HG03039 (cell line): ENCODE measurements at regions not wholly inside any gene's neighbourhood (a gene's known extent, or its start where the extent isn't known, plus 50 kb on each side); places are given as distances from the start of the nearest gene placed in this dataset.

Experiments
- ATAC-seq: cut with Tn5 transposase; IDR thresholded peaks from one replicate; pipeline ENCODE4 v1.9.1; 2021; ENCODE audit warnings: mild to moderate bottlenecking, moderate library complexity; ENCODE audit not compliant: unreplicated experiment

GRCh38 chr1:222301652-222302051 is 246.3 kb downstream of the HHIPL2 start:
- ATAC-seq, result no peak

- ATAC-seq, result no peak
These were observed 248.4 kb downstream of the HHIPL2 start for GRCh38 chr1:222299524-222299923.

DNA sequence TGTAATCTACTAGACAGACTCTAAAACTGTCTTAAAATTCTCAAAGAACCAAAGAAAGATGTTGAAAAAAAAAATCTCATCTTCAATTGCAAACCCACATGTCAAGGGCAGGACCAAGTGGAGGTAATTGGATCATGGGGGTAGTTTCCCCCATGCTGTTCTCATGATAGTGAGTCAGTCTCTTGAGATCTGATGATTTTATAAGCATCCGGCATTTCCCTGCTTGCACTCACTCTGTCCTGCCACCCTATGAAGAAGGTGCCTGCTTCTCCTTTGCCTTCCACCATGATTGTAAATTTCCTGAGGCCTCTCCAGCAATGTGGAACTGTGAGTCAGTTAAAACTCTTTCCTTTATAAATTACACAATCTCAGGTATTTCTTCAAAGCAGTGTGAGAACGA is 257.0 kb downstream of the HHIPL2 start:
- ATAC-seq, result no peak

DNA sequence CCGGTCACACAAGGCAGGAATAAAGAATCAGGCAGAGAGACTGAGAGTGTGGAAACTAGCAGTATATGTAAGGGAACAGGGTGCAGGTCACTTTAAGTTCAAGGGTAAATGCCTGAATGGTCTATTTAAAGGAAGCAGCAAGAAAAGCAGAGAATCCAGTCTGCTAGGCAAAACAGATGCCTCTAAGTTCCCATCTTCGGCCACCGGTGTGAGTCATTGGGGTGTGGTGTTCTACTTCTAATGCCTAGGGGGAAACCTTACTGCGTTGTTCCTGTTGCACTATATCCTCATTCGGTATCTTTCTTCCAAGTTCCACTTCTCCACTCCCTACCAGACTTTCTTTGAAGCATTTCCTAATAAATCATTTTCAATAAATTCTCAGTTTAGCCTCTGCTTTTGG is 259.9 kb downstream of the HHIPL2 start:
- ATAC-seq, result no peak

- no peak for ATAC-seq
These were observed 261.9 kb downstream of the HHIPL2 start for GRCh38 chr1:222286011-222286410.

- ATAC-seq, result no peak
These were observed 262.4 kb downstream of the HHIPL2 start for GRCh38 chr1:222285526-222285925.

DNA sequence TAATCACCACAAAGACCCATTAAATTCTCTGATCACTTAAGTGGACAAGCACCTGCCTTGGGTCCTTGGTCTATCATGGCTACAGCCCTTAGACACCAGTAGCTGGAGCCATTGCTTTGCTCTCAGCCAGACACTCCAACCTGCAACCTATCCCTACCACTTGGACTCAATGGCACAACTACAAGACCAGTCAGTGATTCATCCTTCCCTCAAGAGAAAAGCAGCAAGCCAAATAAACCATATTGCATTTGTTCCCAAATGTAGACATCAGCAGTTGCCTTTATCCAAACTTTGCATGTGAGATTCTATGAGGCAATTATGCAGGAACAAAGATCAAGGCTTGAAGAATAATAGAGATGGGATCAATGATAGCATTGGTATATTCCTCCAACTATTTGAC is 263.4 kb downstream of the HHIPL2 start:
- no peak for ATAC-seq

DNA sequence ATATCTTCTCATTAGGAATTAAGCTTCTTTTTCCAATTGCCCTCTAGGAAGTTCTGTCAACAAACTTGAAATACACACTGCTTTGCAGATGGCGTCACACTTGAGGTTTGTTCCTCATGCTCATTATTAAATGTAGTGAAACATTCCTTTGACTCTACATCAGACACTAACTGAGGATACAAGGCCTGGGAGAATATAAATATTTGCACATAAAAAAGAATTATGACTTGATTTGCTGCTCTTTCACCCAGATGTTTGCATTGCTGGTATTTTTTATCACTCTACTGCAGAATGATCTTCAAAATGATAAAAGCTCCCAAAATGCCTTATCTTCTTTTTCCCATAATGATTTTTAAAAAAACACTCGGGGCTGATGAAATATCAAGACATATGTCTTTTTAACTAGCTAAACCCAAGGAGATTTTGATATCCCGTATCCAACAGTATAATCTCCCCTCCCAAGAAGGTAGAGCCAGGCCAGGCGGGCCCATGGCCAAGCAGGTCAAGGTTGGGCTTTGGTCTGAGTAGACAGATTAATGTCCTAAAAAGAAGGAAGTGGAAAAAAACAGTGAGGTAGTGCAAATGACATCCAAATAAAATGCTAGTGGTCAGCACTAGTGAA is 264.6 kb downstream of the HHIPL2 start:
- ATAC-seq, result no peak

- ATAC-seq, result no peak
These were observed 268.3 kb downstream of the HHIPL2 start for GRCh38 chr1:222279591-222279990.

DNA sequence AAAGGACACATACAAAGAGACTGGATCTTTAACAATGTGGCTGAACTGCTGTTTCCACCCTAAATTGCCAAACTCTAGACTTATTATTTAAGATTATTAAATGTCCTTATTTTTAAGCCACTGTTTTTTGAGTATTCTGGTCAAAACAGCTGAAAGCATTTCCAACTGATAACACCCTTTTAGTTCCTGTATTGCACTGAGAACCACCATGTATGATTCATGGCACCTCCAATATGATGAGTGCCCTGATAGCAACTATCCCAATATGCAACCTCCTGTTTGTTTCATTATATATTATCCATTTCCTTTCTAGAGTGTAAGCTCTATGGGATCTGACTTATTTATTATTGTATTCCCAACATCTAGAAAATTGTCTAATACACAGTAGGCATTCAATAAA is 269.4 kb downstream of the HHIPL2 start:
- ATAC-seq, result no peak

- no peak for ATAC-seq
These were observed 272.0 kb downstream of the HHIPL2 start for GRCh38 chr1:222275729-222276465.

GRCh38 chr1:222275001-222275728 is 272.7 kb downstream of the HHIPL2 start:
- no peak for ATAC-seq

DNA sequence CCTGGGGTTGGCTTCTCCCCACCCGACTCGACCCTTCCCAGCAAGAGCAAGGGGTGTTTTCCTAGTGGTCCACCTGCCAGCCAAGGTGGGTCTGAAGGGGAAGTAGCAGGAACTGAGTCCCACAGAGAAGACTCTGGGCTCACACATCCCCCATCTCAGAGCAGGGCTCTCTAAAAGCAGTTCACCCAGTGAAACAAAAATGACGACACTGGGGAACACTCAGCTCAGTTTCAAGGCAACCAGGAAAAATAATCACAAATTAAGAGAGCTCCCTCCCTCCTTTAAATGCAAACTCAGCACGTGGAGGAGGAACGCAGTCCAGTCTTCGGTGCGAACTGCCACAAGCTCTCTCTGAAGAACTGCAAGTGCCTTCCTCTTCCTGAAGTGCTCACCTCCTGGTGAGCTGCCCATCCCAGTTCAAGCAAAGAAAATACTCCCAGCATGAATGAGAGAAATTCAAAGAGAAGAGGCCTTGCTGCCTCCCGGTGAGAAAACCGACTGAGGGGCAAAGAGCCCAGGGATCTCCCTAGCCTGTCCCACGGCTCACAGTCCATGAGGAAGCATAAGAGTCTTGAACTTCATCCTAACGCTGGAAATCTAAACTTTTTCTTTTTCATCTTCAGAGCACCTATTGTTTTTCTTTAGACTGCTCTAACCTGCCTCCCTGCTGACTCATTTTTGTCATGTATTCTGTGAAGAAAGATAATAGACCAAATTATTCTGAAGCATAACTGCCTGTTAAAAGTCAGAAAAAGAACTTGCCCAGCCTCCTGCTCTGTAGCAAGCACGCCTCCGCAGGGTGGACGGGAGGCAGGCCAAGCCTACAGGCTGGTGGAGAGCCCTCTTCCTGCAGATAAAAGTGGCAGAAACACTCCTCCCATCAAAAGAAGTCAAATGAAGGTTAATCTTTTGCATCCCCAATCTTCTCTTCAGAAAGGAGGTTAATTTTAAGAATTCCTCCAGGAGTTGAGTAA is 281.4 kb downstream of the HHIPL2 start:
- no peak for ATAC-seq

DNA sequence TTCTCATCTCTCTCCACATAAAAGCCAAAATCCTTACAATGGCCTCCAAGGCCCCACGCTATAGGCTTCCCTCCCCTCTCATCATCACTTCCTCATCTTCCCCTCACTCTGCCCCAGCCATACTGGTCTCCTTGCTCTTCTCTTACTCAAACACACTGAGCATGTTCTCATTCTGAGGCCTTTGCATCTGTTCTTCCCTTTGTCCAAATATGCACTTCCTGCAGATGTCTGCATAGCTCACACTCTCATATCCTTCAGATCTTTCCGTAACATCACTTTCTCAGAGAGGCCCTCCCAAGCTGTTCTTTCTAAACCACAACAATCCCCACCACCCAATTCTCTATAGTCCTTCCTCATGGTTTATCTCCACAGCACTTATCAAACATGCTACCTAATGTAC is 284.1 kb downstream of the HHIPL2 start:
- ATAC-seq, result no peak

GRCh38 chr1:222257027-222257426 is 290.9 kb downstream of the HHIPL2 start:
- no peak for ATAC-seq

DNA sequence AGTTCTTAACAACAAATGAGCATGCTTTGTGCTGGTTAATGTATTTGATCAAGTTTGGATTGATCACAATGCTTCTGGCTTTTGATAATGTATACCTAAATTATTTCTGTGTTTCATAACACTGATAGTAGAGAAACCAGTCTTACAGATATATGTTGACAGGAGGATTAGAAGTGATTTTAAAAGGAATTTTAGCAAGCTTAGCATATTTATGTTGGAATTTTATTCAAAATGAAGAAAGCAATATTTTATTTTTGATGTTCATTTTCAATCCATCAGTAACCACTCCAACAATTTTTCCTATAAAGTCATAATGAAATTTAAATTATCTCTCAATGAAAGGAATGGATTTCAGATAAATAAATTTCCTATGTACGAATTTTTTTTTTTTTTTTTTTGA is 291.8 kb downstream of the HHIPL2 start:
- ATAC-seq, result no peak

DNA sequence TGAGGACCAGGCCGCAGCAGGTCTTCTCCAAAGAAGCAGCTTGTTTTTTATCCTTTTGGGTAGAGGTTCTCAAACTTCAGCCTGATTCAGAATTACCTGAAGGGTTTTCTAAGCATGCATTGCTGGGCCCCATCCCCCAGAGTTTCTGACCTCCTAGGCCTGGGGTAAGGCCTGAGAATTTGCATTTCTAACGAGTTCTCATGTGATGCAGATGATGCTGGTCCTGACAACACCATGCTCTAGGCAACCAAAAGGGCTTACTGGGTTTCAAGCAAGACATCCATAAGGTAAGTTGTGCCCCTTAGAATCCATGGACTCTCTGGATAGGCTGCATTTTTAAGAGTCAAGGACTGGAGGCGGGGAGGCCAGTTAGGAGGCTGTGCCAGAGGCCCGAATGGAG is 295.1 kb downstream of the HHIPL2 start:
- no peak for ATAC-seq

DNA sequence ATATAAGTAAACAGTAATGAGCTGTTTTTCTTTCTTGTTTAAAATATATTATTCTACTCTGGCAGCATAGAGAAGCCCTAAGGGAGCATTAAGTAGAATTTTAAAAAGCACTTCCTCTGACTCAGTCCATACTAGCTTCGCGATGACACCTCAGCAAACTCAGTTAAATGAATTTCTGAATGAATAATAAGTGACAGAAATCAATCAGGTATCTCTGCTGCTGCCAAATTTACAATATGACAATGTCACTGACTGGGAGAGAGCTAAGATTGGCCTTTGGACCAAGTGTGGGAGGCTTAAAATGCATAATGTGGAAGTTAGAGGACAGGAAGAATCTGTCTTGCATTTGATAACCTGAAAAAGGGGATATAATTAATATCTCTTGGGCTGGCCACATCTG is 296.1 kb downstream of the HHIPL2 start:
- ATAC-seq, result no peak

- no peak for ATAC-seq
These were observed 297.5 kb downstream of the HHIPL2 start for GRCh38 chr1:222250376-222250775.

DNA sequence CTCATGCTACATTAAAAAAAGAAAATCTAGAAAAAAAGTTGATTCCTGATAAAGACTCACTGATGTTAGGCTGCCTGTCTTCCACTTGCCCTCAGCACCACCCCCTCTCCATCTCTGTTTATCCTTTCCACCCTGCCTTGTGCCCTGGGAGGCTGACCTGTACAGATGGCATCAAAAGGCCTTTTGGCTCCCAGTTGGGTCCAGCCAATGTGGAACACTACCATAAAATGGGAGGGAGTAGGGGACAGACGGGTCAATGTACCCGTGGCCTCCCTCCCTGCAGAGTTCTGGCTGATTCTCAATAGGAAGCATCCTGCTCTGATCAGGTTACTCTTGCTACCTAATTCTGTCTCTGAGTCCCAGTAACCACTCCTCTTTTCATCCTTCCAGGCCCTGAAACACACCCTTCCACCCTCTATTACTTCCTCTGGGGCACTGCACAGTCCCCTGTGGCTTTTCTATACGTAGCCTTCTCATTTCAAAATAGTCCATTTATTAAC is 300.0 kb downstream of the HHIPL2 start:
- no peak for ATAC-seq

GRCh38 chr1:222247081-222247480 is 300.8 kb downstream of the HHIPL2 start:
- ATAC-seq, result no peak
